ENCODE measurements at regions not wholly inside any gene's neighbourhood (a gene's known extent, or its start where the extent isn't known, plus 50 kb on each side); places are given as distances from the start of the nearest gene placed in this dataset.

DNA sequence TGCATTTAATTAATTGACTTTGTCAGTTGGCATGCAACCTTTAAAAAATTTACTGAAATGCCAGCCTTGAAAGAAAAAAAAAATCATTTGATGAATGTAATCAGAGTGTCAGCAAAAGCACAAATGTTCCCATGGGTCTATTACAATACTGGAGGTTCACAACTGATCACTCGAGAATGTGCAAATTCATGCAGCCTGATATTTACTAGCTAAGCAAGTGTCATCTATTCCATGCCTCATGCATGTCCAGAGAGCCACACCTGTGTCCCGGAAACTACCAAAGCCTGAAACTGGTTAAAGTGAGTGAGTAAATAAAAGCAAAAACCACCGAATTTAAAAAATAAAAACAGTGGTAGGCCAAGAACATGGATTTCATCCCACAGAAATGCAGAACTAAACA, 415.3 kb upstream of the ID2 start:
- TF ChIP-seq POLR2A (IDR thresholded peaks at IDR 0.05): no peak
- TF ChIP-seq, protein P1, sequence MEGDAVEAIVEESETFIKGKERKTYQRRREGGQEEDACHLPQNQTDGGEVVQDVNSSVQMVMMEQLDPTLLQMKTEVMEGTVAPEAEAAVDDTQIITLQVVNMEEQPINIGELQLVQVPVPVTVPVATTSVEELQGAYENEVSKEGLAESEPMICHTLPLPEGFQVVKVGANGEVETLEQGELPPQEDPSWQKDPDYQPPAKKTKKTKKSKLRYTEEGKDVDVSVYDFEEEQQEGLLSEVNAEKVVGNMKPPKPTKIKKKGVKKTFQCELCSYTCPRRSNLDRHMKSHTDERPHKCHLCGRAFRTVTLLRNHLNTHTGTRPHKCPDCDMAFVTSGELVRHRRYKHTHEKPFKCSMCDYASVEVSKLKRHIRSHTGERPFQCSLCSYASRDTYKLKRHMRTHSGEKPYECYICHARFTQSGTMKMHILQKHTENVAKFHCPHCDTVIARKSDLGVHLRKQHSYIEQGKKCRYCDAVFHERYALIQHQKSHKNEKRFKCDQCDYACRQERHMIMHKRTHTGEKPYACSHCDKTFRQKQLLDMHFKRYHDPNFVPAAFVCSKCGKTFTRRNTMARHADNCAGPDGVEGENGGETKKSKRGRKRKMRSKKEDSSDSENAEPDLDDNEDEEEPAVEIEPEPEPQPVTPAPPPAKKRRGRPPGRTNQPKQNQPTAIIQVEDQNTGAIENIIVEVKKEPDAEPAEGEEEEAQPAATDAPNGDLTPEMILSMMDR (IDR thresholded peaks at IDR 0.05): no peak
